ENCODE measurements at regions not wholly inside any gene's neighbourhood (a gene's known extent, or its start where the extent isn't known, plus 50 kb on each side); places are given as distances from the start of the nearest gene placed in this dataset.
"Not testable (repeated sequence)": the region's sequence is repeated elsewhere in the genome, so short reads cannot be mapped to it uniquely, and the experiment has no call there.

- DNase-seq (ENCODE audit: low read depth in 1 of 2, low spot score in 1 of 2) = no peak
Observed at GRCh38 chr2:41267929-41268659, 779.7 kb upstream of the PKDCC start.

GRCh38 chr2:41283079-41283775 lies 764.6 kb upstream of the PKDCC start:
- DNase-seq (ENCODE audit: low read depth in 1 of 2, low spot score in 1 of 2) = no peak

GRCh38 chr2:41293491-41293890 lies 754.3 kb upstream of the PKDCC start:
- DNase-seq (ENCODE audit: low read depth in 1 of 2, low spot score in 1 of 2) = no peak

- DNase-seq (ENCODE audit: low read depth in 1 of 2, low spot score in 1 of 2) = no peak
Observed at GRCh38 chr2:41294331-41294730, 753.5 kb upstream of the PKDCC start.

GRCh38 chr2:41313082-41313481 lies 734.7 kb upstream of the PKDCC start:
- no peak for DNase-seq (ENCODE audit: low read depth in 1 of 2, low spot score in 1 of 2)

- DNase-seq (ENCODE audit: low read depth in 1 of 2, low spot score in 1 of 2) = no peak
Observed at GRCh38 chr2:41314511-41315070, 733.2 kb upstream of the PKDCC start.

GRCh38 chr2:41319437-41319836 lies 728.4 kb upstream of the PKDCC start:
- DNase-seq (ENCODE audit: low read depth in 1 of 2, low spot score in 1 of 2) = no peak

- DNase-seq (ENCODE audit: low read depth in 1 of 2, low spot score in 1 of 2) = no peak
Observed at GRCh38 chr2:41320491-41320890, 727.3 kb upstream of the PKDCC start.

- DNase-seq (ENCODE audit: low read depth in 1 of 2, low spot score in 1 of 2) = no peak
Observed at GRCh38 chr2:41321351-41321750, 726.5 kb upstream of the PKDCC start.

GRCh38 chr2:41326851-41327250 lies 721.0 kb upstream of the PKDCC start:
- no peak for DNase-seq (ENCODE audit: low read depth in 1 of 2, low spot score in 1 of 2)

GRCh38 chr2:41329040-41329439 lies 718.8 kb upstream of the PKDCC start:
- DNase-seq (ENCODE audit: low read depth in 1 of 2, low spot score in 1 of 2) = no peak

- DNase-seq (ENCODE audit: low read depth in 1 of 2, low spot score in 1 of 2) = no peak
Observed at GRCh38 chr2:41334159-41334558, 713.7 kb upstream of the PKDCC start.

GRCh38 chr2:41335573-41335972 lies 712.2 kb upstream of the PKDCC start:
- DNase-seq (ENCODE audit: low read depth in 1 of 2, low spot score in 1 of 2) = not testable (repeated sequence)

- DNase-seq (ENCODE audit: low read depth in 1 of 2, low spot score in 1 of 2) = no peak
Observed at GRCh38 chr2:41337956-41338355, 709.9 kb upstream of the PKDCC start.

GRCh38 chr2:41344529-41344928 lies 703.3 kb upstream of the PKDCC start:
- no peak for DNase-seq (ENCODE audit: low read depth in 1 of 2, low spot score in 1 of 2)

GRCh38 chr2:41353060-41353459 lies 694.8 kb upstream of the PKDCC start:
- no peak for DNase-seq (ENCODE audit: low read depth in 1 of 2, low spot score in 1 of 2)

- no peak for DNase-seq (ENCODE audit: low read depth in 1 of 2, low spot score in 1 of 2)
Observed at GRCh38 chr2:41355794-41356193, 692.0 kb upstream of the PKDCC start.

- DNase-seq (ENCODE audit: low read depth in 1 of 2, low spot score in 1 of 2) = no peak
Observed at GRCh38 chr2:41364842-41365241, 683.0 kb upstream of the PKDCC start.

GRCh38 chr2:41375901-41376300 lies 671.9 kb upstream of the PKDCC start:
- no peak for DNase-seq (ENCODE audit: low read depth in 1 of 2, low spot score in 1 of 2)

- no peak for DNase-seq (ENCODE audit: low read depth in 1 of 2, low spot score in 1 of 2)
Observed at GRCh38 chr2:41377837-41378236, 670.0 kb upstream of the PKDCC start.

- no peak for DNase-seq (ENCODE audit: low read depth in 1 of 2, low spot score in 1 of 2)
Observed at GRCh38 chr2:41378420-41378819, 669.4 kb upstream of the PKDCC start.

GRCh38 chr2:41379496-41380221 lies 668.2 kb upstream of the PKDCC start:
- no peak for DNase-seq (ENCODE audit: low read depth in 1 of 2, low spot score in 1 of 2)
